HG03565 (cell line): ENCODE measurements at regions not wholly inside any gene's neighbourhood (a gene's known extent, or its start where the extent isn't known, plus 50 kb on each side); places are given as distances from the start of the nearest gene placed in this dataset.
"Not testable (repeated sequence)": the region's sequence is repeated elsewhere in the genome, so short reads cannot be mapped to it uniquely, and the experiment has no call there.

Experiments
- ATAC-seq: cut with Tn5 transposase; IDR thresholded peaks from one replicate; pipeline ENCODE4 v1.9.1; 2021; ENCODE audit warnings: mild to moderate bottlenecking, moderate library complexity; ENCODE audit not compliant: unreplicated experiment

- ATAC-seq: no peak
Measured at GRCh38 chr2:37569131-37569823, 102.2 kb downstream of the CDC42EP3 start.

DNA sequence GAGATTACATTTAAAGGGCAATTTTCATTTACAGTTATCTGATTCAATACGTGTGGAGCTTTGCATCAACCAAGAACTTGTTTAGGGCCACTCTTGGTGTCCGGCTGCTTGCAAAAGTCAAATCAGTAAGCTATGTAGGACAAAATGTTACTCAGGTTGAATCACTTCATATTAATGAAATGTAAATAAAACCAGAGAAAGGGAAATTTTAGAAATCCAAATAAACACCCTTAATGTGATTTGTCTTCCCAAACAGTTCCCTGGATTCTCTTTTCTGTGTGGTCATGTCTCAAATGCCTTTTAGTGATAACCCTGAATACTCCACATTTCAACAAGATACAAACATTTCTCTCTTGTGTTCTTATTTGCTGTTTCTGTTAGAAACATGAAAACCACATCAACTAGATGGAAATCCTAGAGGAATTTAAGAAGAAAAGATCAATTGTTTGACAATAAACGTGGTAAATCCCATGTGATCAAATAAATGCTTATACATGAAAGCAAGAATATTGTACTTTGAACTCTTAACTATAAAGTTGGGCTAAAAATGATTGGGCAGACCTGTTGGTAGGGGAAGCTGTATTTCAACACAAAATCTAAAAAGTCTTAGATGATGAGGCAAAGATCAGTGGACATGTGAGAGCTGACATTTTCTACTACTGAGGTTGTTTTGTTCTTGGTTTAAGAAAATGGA lies 101.3 kb downstream of the CDC42EP3 start:
- no peak for ATAC-seq

DNA sequence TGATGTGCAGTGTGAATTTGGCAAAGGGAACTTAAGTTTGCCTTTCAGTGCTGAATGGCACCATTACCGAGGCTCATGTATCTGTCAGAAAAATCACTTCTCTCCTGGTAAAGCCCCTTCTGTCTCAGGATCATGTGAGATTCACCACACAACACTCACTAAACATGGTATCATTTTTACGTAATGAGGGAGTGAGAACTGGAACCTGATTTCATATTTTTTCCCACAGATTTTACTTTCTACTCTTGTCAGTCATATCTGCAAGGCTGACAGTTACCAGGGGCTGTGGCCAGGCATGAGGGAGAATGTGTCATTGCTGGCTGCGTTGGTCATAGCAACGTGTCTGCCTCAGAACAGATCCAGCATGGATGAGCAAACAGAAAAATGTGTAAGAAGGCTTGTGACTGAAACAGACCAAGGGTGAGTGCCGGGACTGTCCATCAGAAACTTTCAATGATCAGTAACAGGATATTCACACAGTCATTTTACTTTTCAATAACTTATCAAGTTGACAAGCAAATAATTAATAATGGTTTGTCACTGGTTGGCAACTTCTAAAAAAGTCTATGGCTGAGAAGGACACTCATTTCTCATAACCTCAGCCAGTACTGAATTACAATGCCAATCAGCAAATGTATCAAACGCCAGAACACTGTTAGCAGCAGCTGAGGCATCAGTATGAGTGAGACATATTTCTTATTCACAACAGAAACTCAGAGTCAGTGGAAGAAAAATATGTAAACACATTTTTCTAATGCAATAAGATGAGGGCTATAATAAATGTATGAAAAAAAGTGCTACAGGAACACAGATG lies 100.5 kb downstream of the CDC42EP3 start:
- ATAC-seq: peak; percentile 81

DNA sequence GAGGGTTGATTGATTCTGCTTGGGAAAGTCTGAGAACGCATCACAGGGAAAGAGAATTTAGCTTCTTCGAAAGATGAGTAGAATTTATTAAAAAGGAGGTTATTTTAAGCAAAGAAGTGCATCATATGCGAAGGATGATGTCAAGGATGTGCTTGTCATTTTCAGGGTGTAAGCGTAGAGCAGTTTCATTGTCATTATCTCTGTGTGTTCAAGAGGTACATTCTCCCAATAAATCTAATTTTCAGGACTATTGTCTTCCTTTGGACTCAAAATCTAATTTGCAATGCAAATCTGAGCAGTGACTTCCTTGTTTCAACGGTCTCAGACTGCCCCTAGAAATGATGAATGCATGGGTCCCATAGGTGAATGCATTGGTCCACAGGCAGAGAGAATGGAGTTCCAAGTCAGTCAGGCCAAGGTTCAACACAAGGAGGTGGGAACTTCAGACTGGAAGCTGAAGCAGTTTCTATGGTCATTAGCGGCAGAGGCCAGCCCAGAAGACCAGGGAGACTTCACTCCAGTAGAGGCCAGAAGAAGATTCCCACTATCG lies 99.8 kb downstream of the CDC42EP3 start:
- ATAC-seq: no peak

- peak; percentile 37 for ATAC-seq
Measured at GRCh38 chr2:37573451-37574388, 97.7 kb downstream of the CDC42EP3 start.

GRCh38 chr2:37575780-37576179 lies 95.7 kb downstream of the CDC42EP3 start:
- no peak for ATAC-seq

GRCh38 chr2:37576194-37576593 lies 95.2 kb downstream of the CDC42EP3 start:
- ATAC-seq: not testable (repeated sequence)

- ATAC-seq: no peak
Measured at GRCh38 chr2:37576831-37577230, 94.6 kb downstream of the CDC42EP3 start.

DNA sequence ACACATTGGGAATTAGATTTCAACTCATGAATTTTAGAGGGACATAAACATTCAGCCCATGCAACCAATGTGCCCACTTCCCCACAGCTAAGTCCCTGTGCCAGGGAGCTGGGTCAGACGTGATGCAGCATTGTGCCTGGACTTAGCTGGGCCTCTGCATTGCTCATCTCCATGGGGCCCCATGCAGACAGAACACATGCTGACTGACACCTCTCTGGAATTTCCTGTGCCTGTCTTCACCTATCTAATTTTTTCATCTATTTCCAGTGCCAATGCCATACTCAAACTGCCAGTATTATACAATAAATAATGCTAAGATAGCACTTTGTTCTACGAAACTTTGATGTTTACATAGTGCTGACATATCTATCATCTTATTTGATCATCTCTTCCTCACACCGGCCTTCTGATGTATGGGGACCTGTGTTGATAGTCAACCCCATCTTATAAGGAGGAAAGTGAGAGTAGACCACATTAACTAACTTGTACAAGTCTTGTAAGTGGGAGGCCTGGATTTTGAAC lies 92.2 kb downstream of the CDC42EP3 start:
- ATAC-seq: no peak

GRCh38 chr2:37579949-37580348 lies 91.5 kb downstream of the CDC42EP3 start:
- ATAC-seq: not testable (repeated sequence)

GRCh38 chr2:37581433-37581832 lies 90.0 kb downstream of the CDC42EP3 start:
- no peak for ATAC-seq

GRCh38 chr2:37582481-37583220 lies 88.8 kb downstream of the CDC42EP3 start:
- no peak for ATAC-seq

DNA sequence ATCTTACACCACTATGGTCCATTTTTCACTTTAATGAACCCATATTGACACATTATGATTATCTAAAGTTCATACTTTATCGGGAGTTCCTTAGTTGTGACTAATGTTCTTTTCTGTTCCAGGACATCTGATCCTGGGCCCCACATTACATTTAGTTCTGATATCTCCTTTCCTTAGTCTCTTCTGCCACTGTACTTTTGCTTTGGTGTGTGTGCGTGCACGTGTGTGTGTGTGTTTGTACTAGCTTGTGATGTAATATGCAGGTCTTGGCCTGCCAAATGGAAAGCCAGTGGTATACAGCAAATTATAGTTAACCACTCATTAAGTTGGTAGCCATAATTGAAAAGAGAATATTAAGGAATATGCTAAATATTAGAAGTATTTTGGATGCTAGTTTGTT lies 88.0 kb downstream of the CDC42EP3 start:
- no peak for ATAC-seq

- ATAC-seq: no peak
Measured at GRCh38 chr2:37583867-37584266, 87.6 kb downstream of the CDC42EP3 start.

GRCh38 chr2:37585295-37585908 lies 86.0 kb downstream of the CDC42EP3 start:
- no peak for ATAC-seq

DNA sequence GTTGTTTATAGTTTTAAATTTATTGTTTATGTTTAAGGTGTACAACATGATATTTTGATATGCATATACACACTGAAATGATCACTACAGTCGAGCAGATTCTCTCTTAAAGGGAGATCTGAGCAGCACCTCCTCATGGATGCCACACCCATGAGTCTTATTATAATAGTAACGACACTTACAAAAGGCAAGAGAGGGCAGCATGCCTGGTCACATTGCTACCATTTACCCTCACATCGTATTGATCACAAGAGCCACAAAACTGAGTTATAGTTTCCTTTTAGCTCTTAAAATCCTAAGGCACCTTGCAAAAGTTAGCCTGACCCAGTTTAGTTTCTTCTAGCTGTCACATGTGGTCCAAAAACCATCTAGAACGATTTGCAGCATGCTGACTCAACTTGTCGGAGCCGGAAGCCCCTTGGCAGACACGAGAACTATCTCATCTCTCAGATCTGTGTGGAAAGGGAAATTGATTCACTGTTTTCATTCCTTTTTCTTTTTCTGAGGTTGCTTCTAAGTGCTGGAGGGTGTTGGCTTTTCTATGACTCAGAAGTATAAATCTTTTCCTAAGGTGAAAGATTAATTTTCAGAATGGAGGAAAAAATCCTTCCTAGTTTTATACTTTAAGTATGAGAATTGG lies 85.3 kb downstream of the CDC42EP3 start:
- ATAC-seq: peak; percentile 34

DNA sequence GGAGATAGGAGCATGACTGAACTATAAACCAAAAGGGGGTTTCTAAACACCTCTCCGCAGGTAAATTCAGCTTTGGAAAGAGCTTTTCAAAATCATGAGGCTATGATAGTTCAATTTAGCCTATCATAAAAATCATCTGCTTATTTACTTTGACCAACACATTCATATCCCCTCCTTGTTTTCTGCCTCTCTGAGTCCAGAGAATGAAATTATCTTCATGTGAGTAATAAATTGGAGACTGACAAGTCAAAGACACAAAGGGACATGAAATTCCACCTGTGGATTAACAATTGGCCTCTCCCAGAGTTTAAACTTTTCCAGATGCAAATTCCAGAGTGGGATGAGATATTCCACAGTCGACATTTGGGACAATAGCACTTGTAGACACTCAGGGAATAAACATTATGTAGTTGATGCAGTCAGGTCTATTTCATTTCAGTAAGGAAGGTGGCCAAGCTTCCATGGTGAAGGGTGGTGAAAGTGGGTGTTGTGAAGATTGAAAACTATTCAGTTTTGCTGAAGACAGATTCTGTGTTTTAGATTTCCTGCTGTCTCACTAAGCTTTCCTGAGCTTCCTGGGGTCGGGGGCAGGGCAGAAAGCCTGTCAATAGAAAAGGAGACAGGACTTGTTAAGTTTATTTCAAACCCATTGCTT lies 84.7 kb downstream of the CDC42EP3 start:
- peak; percentile 6 for ATAC-seq

- no peak for ATAC-seq
Measured at GRCh38 chr2:37587817-37588216, 83.6 kb downstream of the CDC42EP3 start.
